HG02943 (cell line): ENCODE measurements at regions not wholly inside any gene's neighbourhood (a gene's known extent, or its start where the extent isn't known, plus 50 kb on each side); places are given as distances from the start of the nearest gene placed in this dataset.
"Not testable (repeated sequence)": the region's sequence is repeated elsewhere in the genome, so short reads cannot be mapped to it uniquely, and the experiment has no call there.

ENCODE experiments used
- ATAC-seq: cut with Tn5 transposase; IDR thresholded peaks from one replicate; pipeline ENCODE4 v1.9.1; 2021; ENCODE audit warnings: mild to moderate bottlenecking, low read depth, moderate library complexity; ENCODE audit not compliant: unreplicated experiment

DNA sequence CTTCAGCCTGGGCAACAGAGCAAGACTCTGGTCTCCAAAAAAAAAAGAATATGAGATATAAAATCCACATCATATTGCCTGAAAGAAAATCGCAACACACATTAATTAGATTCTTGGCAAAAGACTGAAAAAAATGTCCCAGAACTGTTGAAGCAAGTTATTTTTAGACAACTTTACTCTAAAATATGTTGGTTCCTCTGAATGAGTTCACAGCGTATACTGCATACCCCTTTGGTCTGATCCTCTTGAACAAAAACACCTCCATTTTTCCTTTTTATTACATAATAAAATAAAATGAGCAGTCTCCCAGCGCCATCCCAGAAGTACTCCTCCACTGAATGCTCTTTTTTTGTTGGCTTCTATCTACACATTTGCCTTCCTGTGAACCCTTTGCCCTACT is 126.0 kb upstream of the TMEM170B start:
- ATAC-seq = no peak

DNA sequence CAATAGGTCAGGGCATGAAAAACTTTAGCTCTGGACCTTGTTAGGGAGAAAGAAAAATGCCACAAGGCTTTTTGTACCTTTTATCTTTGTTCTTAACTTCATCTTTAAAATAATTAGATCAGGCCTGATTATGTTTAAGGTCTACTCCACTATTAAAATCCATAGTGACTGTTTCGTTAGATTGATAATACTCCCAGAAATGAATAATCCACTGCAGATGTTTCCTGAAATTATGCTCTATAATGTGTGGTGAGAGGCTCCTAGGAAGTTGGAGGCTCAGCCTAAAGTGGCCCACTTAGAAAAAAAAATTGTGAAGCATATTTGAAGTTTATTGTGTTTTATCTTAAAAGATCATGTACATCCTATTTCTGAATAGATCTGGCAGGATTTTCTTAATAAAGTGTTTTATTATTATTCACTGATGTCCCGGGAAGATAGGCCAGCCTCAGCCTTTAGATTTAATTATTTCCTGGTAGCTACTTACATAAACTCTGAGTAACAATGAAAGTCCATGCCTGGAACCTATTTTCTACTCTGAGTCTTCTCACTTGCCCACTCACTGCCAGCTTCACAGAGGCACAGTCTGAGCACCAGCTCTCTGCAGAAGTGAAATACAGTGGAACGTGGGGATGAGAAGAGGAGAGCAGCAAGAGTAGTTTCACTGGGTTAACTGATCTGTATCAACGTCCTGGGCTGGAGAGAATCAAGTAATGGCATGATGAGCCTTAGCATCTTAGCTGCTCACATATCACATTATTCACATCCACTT is 126.8 kb upstream of the TMEM170B start:
- ATAC-seq = no peak

DNA sequence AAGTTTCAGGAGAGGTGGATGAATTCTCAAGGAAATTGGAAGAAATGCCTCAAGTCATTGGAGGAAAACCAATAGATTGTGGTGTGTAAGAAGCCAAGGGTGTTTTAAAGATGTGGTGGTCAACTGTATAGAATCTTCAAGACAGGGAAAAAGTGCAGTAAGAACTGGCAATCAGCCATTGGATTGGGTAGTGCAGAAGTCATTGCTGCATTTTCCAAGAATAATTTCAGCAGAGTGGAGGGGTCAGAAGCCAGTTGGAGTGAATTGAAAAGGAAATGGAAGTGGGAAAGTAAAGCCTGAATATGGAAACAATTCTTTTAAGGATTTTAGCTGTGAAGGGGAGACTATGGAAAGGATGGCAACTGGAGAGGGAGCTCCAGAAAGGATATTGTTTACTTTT is 128.2 kb upstream of the TMEM170B start:
- ATAC-seq = no peak

DNA sequence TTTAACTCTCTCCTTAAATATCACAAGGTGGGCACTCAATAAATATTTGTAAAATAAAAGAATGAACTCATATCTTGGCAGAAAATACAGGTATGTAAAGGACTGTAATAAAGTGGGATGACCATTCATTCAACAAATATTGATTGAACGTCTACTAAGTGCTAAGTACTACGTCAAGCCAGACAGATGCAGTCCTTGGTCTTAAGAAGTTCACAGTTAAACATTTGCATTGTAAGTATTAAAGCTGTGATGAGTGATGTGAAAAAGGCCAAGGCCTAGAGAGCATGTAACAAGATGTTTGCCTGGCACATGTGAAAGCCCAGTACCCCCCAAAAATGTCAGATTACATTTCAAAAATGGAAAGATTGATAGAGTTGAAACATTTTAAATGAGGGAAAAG is 130.1 kb upstream of the TMEM170B start:
- ATAC-seq = no peak

DNA sequence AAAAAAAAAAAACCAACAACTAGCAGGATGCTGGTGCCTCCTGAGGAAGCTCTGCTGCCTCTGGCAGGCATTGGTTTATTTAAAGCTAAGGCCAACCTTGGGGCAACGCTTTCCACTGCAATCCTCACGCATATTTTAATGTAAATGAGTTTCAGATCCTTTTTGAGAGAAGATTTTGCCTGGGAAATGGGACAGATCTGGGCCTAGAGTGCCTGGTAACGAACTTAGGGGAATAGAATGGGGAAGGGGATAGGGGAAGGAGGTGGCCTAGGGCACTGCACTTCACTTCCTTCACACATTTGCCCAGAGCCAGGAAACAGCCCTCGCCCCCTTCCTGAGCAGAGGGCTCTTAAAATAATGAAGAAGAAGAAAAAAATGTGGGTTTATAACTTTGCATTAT is 132.7 kb upstream of the TMEM170B start:
- no peak for ATAC-seq

DNA sequence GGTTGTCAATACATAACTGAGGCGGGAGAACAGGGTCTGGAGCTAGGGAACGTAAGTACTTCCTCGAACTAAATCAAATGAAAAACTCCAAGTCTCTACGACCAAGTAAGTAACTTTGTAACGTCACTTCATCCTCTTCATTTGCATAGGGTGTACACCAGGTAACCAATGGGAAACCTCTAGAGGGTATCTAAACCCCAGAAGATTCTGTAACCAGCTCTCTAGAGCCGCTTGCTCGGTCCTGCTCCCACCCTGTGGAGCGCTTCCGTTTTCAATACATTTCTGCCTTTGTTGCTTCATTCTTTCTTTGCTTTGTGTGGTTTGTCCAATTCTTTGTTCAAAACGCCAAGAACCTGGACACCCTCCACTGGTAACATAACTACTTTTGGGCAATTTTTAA is 133.5 kb upstream of the TMEM170B start:
- no peak for ATAC-seq

DNA sequence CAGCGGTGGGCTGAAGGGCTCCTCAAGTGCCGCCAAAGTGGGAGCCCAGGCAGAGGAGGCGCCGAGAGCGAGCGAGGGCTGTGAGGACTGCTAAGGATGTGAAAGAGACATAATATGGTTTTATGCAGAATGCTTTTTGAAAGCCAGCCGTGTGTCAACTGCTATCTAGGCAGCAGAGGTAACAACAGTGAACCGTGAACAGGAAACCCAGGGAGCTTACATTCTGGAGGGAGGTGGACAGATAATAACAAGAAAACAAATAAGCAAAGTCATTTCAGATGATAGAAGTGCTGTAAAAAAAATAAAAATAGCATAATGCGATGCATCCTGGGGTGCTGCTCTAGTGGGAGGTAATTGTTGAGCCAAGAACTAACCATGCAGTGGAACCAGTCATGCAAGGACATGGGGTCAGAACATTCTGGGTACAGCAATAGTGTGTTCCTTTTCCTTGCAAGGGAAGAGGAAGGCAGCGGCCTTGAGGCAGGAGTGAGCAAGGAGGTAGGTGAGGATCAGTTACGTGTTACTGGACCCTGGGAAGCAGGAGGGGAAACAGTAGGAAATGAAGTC is 134.4 kb upstream of the TMEM170B start:
- ATAC-seq = no peak

DNA sequence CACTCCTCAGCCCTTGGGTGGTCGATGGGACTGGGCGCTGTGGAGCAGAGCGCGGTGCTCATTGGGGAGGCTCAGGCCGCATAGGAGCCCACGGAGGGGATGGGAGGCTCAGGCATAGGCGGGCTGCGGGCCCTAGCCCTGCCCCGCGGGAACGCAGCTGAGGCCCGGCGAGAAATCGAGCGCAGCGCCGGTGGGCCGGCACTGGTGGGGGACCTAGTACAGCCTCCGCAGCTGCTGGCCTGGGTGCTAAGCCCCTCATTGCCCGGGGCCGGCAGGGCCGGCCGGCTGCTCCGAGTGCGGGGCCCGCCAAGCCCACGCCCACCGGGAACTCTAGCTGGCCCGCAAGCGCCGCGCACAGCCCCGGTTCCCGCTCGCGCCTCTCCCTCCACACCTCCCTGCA is 135.0 kb upstream of the TMEM170B start:
- not testable (repeated sequence) for ATAC-seq

DNA sequence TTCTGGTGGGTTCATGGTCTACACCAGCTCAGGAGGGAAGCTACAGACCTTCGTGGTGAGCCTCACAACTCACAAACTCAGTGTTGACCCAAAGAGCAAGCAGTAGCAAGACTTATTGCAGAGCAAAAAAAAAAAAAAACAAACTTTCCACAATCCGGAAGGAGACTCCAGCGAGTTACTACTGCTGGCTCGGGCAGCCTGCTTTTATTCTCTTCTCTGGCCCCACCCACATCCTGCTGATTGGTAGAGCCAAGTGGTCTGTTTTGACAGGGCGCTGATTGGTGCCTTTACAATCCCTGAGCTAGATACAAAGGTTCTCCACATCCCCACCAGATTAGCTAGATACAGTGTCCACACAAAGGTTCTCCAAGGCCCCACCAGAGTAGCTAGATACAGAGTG is 135.6 kb upstream of the TMEM170B start:
- not testable (repeated sequence) for ATAC-seq

DNA sequence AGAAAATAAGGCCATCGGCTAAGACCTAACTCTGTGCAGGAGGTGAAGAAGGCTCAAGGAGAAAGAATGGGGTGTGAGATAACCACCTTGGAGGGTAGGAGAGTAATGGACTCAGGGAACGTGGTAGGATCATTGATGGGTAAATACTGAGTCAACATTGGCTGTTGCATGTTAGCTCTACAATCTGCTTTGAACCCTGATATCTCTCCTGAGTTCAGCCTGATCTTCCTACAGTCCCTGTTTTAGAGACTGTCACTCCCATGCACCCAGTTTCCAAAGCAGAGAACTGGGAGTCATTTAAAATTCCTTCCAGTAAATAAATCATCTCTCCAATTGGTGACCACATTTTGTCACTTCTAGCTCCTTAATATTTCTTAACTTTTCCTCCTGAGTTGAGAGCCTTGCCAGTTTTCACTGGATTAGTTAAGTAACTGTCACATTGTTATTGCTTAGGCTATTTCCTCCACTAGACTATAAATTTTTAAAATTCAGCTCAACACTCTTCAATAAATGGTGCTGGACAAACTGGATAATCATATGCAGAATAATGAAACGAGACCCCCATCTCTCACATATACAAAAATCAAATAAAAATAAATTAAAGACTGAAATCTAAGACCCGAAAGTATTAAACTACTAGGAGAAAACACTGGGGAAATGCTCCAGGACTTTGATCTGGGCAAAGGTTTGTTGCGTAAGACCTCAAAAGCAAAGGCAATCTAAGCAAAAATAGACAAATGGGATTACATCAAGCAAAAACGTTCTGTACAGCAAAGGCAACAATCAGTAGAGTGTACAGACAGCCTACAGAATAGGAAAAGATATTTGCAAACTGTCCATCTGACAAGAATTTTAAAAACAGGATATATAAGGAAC is 138.9 kb upstream of the TMEM170B start:
- no peak for ATAC-seq

DNA sequence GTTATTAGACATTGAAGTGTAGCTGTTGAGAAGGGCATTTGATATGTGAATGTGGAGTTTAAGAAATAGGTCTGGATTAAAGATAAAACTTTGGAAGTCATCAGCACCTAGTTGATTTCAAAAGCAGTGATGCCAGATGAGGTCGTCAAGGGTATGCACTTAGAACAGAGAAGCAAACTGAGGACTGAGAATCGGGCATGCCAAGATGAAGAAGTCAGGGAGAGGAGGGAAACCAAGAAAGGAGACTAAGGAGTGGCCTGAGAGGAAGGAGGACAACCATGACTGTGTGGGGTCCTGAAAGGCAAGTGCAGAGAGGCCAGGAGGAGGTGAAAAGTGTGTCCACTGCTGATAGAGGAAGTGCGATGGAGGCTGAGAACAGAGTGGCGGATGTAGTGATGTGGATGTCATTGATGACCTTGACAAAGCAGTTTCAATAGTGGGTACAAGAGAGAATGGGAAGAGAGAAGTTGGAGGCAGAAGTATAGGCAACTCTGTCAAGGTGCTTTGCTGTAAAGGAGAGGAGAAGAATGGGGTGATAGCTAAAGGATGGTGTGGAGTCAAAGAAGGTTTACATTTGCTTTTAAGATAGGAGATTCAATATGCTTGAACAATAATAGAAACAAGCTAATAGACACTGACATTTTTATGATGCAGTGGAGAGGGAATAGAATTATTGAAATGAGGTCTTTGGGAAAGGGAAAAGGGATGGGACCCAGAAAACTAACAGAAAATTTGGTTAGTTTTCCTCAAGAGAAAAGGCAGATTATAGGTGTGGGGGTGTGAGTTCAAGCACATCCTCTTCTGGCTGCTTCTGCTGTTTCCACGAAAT is 139.7 kb upstream of the TMEM170B start:
- no peak for ATAC-seq

DNA sequence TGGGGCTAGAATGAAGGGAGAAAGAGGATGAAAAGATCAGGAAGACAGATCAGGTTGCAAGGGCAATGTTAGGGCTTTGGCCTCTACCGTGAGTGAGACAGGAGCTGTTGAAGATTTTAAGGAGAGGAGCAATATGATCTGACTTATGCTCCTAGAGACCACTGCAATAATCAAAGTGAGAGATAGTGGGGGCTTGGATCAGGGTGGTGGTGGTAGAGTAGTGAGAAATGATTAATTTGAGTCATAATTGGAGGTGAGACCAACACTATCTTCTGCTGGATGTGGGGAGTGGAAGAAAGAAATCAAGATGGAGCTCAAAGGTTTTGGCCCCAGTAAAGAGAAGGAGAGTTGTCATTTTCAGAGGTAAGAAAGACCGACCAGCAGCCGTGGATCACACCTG is 140.7 kb upstream of the TMEM170B start:
- ATAC-seq = no peak

DNA sequence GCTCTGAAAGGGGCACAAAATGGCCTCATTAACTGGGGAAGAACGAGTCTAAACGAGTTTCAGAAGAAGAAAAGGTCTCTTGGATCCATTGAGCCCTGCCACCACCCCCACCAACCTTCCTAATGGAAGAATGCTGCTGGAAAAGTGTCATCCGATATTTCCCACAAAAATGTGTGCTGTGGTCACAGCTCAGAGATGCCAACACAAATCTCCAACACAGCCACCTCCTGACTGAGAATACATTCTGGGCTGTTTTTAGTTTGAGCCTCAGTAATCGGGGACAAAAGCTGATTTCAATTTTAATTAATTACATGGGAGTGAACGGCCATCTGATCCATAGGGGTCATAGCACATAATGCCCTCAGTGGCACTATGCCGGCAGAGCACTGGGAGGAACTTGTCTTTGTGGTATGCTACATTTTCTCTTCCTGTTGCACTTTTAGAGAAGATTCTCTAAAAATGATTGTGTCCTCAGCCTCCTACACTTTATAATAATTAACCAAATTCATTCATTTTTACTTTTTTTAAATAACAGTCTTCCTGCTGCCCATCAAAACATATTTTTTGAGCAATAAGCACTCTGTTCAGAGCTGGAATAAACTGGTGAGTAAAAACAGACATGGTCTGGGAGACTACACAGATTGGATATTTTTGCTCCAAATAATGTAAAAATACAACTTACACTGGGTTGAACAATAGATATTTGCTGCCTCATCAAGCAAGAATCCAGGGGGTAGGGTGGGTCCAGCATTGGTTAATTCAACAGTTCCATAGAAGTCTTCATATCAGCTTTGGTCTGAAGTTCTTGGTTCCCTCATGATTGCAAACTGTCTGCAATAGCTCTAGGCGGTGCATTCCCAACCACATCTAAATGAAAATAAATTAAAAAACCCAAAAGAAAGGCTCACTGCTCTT is 143.6 kb upstream of the TMEM170B start:
- no peak for ATAC-seq

DNA sequence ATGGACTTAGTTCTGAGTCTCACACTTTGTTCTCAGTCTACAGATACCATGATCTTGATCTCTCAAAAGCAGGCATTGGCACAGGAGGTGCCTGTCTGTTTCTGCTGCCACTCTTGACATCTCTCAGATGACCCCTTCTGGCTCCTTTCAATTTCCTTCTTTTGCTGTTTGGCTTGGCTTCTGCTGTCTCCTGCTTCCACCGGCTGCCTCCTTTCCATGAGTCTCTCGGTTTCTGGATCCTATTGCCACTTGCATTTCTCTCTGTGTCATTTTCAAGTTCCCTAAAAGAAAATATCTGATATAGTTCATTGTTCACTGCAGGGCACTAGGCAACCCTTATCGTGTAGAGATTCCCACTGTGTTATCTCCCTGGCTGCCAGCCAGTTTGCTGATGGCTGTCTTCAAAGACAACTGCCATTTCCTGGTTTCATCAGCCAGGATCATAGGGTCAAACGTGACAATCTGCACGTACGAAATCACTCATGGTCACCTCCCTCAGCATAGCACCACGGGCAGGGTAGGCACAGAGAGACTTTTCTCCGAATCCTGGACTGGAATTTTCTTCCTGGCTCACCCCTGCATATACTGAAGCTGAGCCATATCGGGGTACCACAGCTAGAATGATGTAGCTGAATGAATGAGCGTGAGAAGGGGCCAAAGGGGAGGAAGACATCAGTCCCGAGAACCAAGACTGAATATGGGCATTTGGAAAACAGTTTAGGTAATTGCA is 144.6 kb upstream of the TMEM170B start:
- no peak for ATAC-seq

DNA sequence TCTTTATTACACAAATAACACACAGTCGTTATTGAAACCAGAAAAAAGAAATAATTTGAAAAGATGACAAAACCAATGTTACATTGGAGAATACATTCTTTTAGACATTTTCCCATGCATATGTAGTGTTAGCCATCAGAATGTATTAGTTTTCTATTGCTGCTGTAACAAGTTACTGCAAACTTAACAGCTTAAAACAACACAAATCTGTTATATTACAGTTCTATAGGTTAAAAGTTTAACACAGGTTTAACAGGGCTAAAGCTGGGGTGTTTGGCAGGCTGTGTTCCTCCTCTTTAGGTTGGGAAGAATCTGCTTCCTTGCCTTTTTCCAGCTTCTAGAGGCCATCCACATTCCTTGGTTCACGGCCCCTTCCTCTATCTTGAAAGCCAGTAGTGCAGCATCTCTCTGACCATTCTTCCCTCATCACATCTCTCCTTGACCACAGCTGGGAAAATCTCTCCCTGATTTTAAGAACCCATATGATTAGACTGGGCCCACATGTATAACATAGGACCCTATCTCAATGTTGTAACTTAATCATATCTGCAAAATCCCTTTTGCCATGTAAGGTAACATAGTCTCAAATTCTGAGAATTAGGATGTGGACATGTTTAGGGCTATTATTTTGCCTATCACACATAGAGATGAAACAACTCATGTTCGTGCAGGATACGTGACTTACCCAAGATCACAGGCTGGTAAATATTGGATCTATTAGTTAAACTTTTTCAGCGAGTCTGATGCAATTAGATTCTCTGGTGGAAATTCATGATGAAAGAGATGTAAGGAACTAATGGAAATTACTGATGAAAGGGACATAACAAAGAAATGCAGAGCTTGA is 145.4 kb upstream of the TMEM170B start:
- ATAC-seq = no peak

DNA sequence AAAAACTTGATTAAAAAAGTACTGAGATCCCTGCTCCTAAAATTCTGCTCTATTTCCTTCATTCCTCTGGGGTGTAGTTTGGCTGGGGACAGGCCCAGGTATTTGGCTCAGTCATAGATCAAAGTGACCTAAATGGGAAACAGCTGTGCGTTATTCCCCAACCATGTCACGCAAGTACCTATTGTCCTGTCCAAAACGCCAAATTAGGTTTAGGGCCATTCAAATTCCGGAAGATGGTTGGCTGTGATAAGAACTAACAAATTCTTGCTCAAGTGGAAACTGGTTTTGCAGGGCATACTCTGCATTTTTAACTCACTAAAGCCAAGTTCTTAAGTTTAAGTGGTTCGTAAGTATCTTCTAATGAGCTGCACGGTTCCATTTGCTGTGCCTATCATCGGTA is 147.6 kb upstream of the TMEM170B start:
- no peak for ATAC-seq

DNA sequence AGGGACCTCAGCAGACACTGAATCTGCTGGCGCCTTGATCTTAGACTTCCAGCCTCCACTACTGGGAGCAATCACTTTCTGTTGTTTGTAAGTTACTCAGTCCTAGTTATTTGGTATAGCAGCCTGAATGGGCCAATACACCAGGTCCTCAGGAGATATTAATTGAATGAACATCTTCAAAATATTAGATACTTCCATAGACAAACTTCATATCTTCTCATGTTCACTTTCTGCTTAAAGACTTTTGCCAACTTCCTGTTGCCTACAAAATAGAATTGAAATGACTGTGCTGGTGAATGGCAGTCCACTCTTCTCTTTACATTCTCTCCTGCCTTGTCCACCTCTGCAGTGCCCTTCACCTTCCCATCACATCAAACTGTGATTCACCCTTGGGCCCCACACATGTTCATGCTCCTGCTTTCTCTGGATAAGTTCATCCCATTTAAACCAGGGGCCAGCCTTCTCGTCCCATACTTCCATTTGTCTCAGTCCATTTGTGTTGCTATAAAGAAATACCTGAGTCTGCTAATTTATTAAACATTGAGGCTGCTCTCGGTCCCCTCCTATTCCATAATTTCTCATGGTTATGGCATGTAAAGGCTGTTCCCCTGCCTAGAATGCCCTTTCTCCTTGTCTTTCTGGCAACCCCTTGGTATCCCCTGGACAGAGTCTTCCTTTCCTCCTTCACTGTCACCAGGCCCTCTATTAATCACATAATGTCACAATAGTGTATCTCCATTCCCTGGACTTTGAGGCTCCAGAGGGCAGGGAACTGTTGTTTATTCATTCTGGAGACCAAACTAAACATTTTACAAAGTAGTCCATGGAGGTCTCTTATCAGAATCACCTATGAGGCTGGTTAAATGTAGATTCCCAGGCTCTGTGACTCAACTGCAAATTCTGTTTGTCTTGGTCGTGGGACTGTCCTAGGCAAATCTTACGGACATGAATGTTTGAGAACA is 148.3 kb upstream of the TMEM170B start:
- ATAC-seq = no peak
